NCI-H146 treated with DMSO at 0.1 percent for 48 hours (cell line): ENCODE measurements at regions not wholly inside any gene's neighbourhood (a gene's known extent, or its start where the extent isn't known, plus 50 kb on each side); places are given as distances from the start of the nearest gene placed in this dataset.
"Not testable (repeated sequence)": the region's sequence is repeated elsewhere in the genome, so short reads cannot be mapped to it uniquely, and the experiment has no call there.

Source experiments
- DNase-seq: peaks from one replicate; lab custom pipeline; 2025; ENCODE audit not compliant: unreplicated experiment; lab: John Stamatoyannopoulos, UW

- no peak for DNase-seq
These were observed 305.6 kb upstream of the ZEB2 start for GRCh38 chr2:144825331-144826020.

DNA sequence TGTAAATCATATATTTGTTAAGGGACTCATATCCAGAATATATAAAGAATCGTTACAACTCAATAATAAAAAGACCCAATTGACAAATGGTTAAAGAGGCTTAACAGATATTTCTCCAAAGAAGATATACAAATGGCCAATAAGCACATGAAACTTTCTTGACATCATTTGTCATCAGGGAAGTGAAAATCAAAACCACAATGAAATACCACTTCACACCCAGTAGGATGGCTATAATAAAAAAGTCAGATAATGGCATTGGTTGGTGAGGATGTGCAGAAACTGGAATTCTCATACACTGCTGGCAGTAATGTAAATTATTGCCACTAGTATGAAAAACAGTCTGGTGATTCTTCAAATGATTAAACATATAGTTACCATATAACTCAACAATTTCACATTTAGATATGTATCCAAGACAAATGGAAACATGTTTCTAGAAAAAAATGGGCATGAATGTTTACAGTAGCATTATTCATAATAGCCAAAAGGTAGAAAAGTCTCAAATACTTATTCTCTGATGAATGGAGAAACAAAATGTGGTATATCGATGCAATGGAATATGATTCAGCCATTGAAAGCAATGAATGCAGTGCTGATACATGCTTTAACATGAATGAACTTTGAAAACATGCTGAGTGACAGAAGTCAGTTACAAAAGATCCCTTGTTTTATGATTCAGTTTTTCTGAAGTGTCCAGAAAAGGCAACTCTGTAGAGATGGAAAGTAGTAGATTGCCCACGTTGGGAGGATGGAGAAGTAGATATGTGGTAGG, 304.6 kb upstream of the ZEB2 start:
- no peak for DNase-seq

- DNase-seq = no peak
These were observed 303.0 kb upstream of the ZEB2 start for GRCh38 chr2:144822966-144823365.

DNA sequence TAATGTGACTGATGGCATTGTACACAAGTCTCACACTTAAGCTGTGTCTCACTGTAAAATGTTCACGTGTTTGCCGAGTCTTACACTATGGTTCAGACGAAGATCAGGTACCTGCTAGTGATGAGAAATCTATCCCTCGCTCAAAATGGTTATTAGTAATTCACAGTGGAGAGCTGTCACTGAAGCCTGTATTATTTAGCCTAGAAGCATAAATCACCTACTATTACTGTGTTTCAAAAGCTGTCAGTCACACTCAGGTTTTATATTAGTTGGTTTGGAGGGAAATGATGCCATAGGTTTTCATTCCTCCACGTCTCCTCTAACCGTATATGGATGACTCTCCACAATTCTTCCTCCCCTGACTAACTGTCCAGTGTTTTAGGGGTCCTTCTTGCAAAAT, 292.4 kb upstream of the ZEB2 start:
- DNase-seq = no peak

- DNase-seq = no peak
These were observed 281.8 kb upstream of the ZEB2 start for GRCh38 chr2:144801766-144802165.

DNA sequence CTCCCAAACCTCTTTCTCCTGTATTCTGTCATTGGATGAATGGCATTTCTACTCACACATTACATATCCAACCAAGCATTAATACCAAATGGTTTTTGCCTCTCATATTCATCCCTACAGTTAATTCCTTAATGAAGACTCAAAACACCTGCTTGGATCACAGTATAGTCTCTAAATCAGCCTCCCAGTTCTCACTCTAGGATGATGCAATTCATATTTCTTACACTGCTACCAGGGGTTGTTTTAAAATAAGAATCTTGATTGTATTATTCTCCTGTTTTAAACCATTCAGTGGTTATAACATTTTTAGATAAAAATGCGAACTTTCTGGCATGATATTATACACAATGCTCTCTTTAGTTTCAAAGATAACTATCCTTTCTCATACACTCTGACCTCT, 281.4 kb upstream of the ZEB2 start:
- no peak for DNase-seq

DNA sequence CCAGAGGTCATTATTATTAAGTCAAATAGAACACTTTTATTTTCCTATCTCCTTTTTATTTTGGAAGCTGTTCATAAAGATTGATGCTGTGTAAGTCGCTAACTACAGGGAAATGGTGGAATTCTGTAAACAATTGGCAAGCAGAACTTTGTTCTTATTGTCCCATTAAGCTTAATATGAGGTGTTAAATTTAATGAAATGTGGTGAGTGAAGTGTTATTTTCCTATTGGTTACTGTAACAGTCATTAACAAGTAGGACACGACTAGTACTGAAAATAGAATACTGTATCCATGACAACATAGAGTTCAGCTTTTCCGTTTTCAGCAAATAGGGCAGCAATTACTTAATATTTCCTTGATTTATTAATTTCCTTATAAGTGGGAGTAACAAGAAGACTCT, 279.1 kb upstream of the ZEB2 start:
- no peak for DNase-seq

DNA sequence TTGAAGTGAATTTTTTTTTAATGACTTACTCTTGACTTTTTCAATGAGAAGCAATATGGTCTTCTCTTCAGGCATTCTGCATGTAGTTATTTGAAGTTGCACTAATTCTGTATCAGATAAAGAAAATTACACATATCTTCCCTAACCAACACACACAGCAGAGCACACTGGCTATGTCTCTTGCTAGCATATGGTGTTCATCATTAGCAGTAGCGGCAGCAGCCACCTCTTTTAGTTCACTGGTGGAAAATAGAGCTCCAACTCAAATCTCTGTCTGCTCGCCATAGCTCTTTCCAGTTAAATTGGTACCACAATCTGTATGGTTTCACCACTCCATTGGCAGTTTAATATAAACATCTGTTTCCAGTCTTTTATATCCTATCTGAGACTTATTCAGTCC, 278.1 kb upstream of the ZEB2 start:
- DNase-seq = no peak

DNA sequence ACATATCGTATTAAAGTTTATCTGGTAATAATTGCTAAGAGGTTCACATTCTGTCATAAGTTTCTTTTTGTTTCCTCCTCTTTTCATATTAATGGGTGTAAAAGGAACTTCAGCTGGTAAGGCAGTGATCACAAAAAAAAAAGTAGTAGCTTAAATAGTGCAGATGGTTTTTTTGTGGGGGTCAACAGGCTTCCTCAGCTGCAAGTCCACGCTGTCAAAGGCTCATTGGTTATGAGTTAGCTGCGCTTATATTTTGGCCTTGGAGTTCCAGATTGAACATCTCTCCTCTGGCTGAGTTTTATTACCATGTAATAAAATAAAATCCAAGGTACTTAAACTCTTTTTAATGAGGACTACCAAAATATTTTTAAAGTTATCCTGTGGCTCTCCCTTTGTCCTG, 277.0 kb upstream of the ZEB2 start:
- no peak for DNase-seq

GRCh38 chr2:144796164-144796563, 276.2 kb upstream of the ZEB2 start:
- DNase-seq = no peak

DNA sequence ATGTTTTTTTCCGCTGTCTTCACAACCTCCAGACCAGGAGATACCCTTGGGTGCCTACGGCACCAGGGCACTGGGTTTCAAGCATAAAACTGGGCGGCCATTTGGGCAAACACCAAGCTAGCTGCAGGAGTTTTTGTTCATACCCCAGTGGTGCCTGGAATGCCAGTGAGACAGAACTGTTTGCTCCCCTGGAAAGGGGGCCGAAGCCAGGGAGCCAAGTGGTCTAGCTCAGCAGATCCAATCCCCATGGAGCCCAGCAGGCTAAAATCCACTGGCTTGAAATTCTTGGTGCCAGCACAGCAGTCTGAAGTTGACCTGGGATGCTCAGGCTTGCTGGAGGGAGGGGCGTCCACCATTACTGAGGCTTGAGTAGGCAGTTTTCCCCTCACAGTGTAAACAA, 265.3 kb upstream of the ZEB2 start:
- no peak for DNase-seq

DNA sequence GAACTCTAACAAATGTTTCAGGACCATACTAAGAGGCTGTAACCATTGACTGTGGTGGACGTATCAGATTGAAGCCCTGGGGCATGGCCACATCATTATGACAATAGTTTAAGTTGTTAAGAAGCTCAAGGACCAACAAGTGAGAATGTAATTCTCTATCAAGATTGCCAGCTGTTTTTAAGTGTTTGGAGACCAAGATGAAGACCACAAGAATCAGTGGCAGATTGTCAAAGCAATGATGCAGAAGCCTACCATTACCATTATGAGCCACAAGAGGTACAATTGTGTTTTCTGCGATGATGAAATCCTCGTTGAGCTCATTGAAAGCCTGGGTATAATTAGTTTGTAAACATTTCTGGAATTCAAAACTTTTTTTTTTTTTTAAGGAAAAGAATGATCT, 261.1 kb upstream of the ZEB2 start:
- no peak for DNase-seq

GRCh38 chr2:144776766-144777165, 256.8 kb upstream of the ZEB2 start:
- DNase-seq = no peak

DNA sequence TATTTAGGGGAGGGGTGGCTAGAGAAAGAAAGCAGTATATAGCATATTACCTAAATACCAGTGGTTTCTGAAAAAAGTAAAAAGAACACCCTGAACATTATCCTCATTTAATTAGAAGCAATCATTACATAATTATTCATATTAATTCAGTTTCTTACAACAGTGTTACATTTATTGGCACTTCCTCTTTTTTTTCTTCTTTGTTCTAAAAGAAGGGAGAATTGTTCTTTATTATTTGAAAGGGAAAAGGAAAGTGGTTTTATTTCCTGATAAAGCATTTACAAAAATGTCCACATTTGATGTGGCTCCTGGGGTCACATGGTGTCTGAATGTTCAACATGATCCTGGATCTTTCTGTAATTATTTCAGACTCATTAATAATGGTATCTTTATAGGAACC, 254.9 kb upstream of the ZEB2 start:
- no peak for DNase-seq

DNA sequence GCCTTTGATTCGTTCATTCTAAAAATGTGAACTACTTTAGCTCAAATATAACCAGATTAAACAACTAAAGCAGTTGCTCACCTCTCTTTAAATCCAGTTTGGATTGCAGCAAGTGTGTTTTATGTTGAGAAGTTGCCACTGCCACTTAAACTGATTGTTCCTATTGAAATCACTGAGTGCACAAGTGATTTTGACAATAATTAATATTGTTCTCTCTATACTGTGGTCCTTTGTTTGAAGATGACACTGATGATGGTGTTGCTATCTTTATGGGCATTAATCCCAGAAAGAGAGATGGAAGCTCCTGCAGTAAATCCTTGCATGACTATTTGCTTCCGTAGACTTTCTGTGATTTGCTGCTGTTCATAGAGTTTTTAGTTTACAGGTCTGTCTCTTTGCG, 251.4 kb upstream of the ZEB2 start:
- no peak for DNase-seq

GRCh38 chr2:144770616-144771230, 250.8 kb upstream of the ZEB2 start:
- DNase-seq = no peak

- DNase-seq = not testable (repeated sequence)
These were observed 241.0 kb upstream of the ZEB2 start for GRCh38 chr2:144760939-144761338.

DNA sequence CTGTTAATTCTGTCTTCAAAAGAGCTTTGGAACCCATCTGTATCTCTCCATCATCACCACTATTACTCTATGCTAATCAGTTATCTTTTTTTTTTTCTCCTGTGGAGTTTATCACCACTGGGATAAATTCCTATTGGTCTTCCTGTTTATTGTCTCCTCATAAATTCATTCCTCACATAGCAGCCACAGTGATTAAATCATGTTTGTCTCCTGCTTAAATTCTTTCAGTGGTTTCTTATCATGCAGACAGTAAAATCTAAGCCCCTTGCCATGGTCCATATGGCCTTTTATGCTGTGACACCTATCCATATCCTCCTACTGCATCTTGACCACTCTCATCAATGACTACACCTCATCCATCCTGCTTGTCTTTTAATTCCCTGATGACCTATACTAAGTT, 239.8 kb upstream of the ZEB2 start:
- DNase-seq = no peak

DNA sequence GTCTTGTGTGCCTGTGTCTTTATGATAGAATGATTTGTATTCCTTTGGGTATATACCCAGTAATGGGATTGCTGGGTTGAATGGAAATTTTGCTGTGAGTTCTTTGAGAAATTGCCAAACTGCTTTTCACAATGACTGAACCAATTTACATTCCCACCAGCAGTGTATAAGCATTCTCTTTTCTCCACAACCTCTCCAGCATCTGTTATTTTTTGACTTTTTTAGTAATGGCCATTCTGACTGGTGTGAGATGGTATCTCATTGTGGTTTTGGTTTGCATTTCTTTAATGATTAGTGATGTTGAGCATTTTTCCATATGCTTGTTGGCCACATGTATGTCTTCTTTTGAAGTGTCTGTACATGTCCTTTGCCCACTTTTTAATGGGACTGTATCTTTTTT, 238.3 kb upstream of the ZEB2 start:
- not testable (repeated sequence) for DNase-seq

GRCh38 chr2:144753416-144753815, 233.5 kb upstream of the ZEB2 start:
- DNase-seq = no peak

GRCh38 chr2:144751142-144751905, 231.4 kb upstream of the ZEB2 start:
- no peak for DNase-seq

DNA sequence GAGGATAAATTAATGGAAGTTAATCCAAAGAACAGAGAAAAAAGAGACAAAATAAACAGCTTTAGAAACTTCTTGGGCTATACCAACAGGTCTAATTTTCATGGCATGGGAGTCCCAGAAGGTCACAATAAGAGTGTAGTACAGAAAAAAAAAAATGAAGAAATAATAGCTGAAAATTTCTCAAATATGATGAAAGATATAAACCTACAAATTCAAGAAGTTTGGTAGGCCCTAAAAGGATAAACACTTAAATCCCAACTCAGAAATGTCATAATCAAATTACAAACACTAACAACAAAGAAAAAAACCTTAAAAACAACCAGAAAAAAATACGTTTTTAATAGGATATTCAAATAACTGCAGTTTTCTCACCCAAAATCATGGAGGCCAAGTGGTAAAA, 229.3 kb upstream of the ZEB2 start:
- no peak for DNase-seq
